Cerebellar cortex (tissue), 1 donor: ENCODE measurements at regions not wholly inside any gene's neighbourhood (a gene's known extent, or its start where the extent isn't known, plus 50 kb on each side); places are given as distances from the start of the nearest gene placed in this dataset.

ENCODE experiments used
- DNase-seq: peaks from one replicate; pipeline ENCODE4 v3.0.0-alpha.2; 2015; ENCODE audit warnings: low spot score

DNA sequence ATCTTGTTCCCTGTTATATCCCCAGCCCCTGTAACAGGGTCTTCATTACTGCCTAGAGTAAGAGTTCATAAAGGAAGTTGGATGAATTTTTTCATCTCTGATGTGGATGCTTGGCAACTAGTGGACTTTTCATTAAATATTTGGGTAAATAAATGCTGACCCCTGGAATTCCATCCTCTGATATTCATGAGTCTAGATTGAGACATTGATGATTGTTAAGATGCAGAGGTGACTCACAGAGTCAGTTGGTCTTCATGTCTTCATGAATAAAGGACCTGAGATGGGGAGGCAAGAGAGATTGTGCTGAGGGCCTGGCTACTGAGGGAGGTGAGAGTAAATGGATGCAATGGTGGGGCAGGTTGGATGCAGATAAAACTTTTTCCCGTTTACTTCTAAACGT is 132.7 kb upstream of the NT5C1B start:
- no peak for DNase-seq

DNA sequence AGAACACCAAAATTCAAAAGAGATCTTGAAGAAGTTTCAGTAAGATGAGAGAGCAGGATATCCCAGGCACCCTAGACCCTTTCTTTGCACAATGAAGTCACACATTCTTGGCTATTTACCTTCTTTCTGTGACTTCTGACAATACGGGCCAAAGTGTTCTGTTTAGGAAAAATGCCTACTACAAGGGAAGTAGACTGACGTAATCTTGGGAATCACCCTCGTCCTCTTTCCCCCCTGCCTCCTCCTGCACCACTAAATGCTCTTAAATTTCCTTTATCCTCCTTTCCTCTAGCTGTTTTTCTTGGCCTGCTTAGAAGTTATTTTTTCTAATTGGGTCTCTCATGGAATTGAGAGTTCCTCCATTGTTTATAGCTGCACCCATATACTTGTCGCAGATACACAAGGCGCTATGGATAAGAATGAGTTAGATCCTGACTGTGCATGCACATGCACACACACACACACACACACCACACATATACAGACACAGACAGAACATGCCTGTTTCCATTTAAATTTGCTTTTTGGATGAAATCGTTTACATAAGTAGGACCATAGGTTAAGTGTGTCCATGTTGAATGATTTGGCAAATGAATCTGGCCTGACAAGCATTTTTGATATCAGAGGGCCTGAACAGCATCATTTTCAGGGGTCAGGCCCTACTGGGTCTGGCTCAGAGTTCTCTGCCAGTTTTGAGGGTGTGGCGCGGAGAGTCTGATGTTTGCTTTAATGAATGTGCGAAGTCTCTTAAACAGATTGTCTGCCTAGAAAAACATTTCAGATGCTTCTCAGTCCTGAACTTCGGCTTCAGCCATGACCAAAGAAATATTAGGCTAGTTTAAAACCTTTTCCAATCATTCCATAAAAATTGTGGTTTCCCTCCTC is 131.9 kb upstream of the NT5C1B start:
- no peak for DNase-seq

DNA sequence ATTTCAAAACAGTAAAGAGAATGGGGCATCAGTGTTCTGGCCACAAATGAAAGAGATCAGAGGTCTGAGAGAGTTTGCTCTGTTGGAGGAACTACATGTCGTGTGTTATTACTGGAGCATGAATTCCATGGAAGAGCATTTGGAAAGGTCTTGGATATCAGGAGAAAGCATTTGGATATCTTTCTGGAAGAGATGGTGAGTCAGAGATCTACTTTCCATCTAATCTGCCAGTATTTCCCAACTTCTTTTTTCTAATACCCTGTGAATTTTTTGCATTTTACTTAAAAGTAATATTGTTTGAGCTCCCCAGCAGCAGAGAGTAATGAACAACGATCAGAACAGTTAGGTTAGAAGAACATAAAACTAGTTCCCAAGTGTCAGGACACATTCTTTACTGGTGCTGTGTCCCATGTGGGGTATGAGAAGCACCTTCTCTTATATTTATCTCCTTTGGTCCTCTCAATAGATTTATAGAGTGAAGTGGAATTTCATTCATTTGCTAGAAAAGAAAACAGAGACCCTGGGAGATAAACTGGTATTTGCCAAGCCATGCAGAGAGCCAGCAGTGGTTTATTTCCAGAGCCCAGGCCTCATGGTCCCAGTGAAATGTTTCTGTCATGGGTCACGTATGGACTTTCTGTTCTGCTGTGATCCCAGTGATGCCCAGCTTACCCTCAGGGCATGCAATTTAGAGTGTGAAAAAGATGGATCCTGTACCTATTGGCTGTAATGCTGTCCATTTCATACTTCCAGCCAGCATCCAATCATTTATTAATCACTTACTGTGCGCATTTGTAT is 130.8 kb upstream of the NT5C1B start:
- DNase-seq: no peak

DNA sequence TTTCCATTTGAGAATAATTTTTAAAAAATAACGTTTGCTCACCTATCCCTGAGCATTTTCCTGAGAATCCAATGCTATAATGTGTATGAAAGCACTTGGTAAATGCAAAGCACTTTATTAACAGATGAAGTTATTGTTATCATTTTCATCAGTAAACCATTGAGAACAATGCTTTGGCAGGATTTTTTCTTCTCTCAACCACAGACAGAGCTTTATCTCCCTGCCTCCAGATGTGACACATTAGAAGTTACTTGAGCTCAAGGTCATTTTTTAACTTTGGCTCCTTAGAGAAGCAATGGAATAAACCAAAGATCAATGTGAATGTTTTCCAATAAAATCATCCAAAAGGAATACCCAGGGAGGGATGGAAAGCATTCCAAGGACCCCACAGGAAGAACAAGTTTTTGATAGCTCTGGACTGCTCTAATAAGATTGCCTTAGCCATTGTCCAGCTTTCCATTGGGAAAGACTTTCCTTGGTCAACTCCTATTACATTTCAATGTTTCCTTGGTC is 118.9 kb upstream of the NT5C1B start:
- no peak for DNase-seq

DNA sequence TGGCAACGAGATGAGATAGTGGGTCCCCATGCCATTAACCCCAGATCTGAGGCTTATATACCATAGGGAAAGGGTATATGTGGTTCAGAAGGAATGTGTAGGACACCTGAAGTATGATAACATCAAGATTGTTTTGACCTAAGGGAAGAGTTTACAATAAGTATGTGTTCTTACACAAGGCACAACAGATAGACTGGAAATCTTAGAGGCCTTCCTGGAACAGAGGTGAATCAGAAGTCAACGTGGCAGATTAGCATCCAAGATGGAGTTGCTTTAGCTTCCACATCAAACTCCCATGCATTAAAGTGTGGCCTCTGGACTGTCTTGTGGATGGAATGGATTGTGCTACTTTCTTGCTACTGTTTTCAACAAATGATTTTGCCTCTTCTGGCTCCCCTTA is 116.6 kb upstream of the NT5C1B start:
- no peak for DNase-seq

DNA sequence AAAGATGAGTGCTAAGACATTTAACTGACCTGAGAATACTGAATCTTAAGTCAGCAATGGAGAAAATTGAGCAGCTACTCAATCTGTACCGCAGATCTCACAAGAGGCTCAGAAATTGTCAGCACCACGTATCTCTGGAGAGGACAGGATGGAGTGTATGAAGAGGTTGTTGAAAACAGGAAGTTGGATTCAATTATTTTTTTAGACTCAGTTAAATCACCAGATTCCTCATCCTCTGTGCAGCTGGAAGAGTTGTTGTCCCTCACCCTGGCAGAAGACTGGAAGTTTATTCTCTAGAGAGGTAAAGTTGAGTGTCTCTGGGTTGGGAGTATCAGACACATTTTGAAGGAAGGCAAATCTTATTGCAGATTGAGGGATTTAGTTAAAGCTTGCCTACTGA is 114.9 kb upstream of the NT5C1B start:
- no peak for DNase-seq

DNA sequence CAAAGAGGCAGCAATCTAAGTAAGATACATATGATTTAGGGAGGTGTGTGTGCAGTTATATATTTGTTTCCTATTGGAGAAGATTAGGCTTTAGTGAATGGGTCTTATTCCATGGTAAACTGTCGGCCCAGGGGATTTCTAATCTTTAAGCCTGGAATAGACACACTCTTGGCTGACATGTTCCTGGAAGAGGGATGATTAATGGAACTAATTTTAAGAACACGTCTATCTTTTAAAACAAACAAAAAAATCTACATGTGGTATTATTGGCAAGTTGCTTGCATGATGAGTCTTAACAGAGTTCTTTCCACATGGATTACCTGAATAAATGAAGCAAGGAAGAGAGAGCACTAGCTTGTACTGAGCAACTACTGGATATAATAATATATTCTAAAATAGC is 114.2 kb upstream of the NT5C1B start:
- no peak for DNase-seq

DNA sequence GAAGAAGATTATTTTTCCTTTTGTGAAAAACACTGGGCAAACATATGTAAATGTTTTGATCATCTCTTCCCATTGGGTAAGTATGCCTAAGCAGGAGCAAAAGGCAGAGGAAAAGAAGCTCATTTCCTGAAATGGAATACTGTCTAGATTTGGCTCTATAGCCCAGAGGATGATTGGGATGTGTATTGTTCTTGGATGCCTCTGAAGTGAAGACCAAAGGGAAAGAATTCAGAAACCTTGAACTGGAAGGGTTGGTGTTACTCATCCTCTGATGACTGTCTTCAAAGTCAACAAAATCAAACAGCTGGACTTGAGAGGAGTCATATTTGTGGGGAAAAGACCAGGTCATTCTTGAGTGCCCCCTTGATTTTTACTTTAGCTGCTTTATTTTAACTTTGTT is 112.6 kb upstream of the NT5C1B start:
- no peak for DNase-seq

DNA sequence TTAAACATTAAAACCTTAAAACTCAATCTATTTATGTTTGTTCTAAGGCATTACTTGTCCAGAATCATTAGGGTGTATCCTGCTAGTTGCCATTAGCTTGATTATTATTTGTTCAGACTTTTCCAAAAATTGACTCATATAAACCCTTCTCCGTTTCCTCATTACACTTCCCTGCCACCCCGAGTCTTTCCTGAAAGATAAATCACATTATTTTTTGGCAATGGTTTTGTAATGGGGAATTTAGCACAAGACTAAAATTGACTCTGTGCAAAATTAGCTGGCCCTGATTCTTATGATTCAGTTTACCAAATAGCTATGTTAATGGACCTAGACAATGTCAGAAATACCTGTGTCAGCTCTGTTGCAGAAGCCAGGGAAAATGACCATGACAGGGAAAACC is 112.2 kb upstream of the NT5C1B start:
- DNase-seq: no peak

DNA sequence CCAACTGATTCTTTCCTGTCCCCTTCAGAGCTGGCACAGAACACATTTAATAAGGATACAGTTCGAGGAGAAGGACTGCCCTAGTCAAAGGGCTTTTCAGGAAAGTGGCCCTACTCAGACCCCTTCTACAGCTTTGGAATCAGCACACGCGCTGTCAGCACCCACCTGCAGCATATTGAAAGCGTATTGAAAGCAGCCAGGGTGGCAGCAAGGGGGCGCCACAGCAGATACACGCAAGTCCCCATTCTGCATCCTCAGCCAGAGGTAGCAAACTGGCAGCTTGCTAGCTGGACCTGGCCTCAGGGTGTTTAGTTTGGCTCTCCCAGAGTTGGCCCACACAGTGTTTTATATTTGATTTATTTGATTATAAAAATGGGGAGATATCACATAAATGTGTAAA is 101.0 kb upstream of the NT5C1B start:
- no peak for DNase-seq

DNA sequence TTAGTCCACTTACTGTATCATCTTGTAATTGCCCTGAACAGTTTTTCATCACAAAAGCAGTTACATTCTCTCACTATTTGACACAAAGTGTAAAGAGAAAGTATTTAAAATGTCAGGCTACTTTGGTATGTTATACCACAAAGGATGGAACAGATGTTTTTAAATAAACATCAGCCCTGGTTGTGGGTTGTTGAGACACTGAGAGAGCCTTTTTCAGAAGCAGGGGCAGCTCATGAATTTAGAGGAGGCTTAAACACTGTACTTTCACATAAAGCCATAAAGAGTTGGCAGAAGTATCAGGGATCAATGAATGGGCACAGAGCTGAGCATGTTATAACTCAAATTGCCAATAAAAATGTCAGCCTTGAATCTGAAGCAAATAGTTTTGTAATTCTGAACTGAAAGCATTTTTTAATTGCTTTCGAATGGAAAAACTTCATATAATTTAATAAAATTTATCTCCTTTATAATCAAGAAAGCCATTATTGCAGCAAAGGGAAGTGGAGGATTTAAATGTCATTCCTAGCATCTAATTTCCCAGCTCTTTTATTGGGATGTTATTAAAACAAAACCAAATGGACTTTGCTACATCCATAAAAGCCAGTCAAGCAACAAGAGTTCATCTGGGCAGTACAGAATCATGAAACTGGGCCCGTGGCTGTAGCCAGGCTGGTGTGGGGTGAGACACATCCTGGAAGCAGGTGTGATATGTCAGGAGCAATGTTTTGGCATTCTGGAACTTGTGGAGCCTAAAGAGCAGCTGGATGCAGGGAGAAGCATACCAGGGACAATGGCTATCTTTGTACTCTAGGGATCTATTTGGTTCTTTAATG is 95.1 kb upstream of the NT5C1B start:
- no peak for DNase-seq

DNA sequence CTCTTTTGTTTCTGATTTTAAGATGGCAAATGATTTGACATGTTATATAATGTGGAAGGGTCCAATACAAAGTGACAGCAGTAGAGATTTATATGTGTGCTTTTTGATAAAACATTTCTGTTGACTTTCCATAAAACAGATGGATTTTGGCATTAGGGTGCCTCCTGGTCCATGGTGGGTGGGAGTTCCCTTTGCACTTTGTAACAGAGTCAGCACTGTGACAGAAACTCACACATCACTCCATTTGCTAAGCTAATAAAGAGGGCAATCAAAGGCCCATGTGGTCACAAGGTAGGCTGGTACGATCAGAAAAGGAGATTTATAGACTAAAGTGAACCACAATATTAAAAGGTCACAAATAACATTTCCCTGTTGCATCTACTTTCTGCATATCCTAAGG is 93.3 kb upstream of the NT5C1B start:
- DNase-seq: no peak

DNA sequence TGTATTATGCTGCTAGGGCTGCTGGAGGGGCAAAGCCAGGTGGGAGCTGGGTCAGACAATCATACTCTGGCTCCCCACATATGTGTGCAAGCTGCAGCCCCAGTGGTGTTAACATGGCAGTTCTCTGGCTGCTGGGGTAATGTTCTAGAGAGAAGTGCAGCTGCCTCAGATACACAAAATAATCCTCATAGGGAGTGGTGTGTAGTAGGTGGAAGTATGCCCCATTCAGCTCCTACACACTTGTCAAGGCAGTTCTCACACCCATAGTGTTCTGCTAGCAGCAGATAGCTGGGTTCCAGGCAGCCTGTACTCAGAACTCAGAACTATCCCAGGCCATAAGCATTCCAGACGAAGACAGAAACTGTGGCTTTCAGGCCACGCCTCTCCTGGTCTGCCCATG is 87.9 kb upstream of the NT5C1B start:
- no peak for DNase-seq

DNA sequence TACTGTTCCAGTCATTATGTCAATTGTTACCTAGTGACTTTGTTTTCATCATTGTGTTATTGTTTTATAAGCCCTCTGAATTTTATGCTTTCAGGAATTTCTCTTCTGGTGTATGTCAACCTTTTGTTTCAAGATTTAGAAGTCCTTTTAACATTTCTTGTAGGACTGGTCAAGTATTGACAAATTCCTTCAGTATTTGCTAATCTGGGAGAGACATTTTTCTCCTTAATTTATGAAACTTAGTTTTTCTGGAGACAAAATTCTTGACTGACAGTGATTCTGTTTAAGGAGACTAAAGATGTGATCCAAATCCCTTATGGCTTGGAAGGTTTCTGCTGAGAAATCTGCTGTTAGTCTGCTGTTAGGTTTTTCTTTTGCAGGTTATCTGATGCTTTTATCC is 84.9 kb upstream of the NT5C1B start:
- no peak for DNase-seq

DNA sequence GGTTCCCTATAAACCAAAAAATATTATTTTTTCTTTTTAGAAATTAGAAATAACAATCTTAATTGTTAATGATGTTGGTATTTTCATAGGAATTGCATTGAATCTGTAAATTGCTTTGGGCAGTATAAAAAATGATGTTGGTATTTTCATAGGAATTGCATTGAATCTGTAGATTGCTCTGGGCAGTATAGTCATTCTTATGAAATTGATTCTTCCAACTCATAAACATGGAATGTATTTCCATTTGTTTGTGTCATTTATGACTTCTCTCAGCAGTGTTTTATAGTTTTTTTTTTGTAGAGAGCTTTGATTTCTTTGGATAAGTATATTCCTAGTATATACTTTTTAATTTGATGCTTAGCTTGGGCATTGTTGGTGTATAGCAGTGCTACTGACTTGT is 82.0 kb upstream of the NT5C1B start:
- DNase-seq: no peak

DNA sequence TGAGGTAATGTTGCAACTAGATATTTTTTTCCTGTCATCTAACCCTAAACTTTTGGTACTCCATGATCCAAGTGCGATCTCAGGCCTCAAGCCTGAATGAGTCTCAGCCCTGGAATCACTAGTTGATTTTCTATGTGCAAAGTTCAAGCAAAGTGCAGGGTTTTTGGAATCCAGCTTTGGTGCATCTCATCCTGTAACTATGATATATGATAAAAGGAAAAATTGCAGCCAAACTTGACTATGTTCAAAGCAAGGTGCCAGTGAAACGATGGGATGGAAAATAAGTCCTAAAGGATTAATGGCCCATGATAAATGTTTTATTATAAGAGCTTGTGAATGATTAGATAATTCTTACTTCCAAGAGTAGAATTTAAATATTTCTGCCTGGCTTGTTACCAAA is 78.9 kb upstream of the NT5C1B start:
- DNase-seq: no peak

DNA sequence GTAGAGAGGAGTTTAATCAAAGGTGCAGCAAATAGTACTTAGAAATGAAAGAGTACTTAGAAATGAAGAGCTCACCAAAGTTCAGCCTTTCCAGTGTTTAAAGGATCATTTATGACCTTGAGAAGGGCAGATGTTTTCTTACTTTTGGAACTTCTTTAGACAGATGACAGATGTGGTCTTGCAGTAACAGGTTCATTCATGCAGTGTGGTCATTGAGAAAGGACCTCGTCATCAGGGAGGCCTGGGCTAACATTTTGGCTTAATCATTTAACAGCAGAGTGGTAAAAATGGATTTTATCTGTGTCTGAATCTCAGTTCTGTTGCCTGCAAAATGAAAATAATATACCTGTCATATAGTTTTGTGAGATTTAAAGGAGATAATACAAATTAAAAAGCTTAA is 75.1 kb upstream of the NT5C1B start:
- DNase-seq: no peak

DNA sequence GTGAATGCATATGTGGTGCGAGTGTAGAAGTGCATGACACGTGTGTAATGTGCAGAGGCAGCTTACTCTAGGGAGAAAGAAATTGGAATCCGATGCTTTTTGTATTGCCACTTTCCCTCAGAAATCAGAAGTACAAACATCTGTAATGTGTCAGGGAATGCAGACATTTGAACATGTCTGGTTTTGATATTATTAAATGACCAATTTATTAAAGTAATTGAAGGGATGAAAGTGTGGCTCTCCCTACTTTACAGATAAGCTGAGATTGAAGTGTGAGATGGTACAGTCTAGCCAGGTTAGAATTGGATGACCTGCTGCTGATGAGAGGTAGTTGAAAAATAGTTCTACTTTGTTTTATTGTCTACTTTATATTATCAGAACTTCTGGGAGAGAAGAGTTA is 74.5 kb upstream of the NT5C1B start:
- no peak for DNase-seq

DNA sequence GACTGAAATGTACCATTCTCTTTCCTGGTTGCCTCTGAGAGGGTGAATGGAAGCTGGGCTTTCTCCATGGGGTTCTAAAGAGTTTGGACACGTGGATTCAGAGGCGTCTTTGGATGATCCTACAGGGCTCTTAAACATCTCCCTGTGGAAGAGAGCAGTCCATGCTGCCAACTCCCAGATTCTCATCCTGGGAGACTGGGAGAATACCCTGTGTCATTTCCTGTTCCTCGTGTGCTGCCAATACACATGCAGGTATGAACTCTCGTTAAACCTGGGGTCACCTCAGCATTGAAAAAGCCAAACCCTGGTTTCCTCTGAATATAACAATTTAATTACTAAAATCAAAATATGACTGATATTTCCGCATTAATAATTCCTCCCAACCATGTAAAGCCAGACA is 73.3 kb upstream of the NT5C1B start:
- DNase-seq: no peak

DNA sequence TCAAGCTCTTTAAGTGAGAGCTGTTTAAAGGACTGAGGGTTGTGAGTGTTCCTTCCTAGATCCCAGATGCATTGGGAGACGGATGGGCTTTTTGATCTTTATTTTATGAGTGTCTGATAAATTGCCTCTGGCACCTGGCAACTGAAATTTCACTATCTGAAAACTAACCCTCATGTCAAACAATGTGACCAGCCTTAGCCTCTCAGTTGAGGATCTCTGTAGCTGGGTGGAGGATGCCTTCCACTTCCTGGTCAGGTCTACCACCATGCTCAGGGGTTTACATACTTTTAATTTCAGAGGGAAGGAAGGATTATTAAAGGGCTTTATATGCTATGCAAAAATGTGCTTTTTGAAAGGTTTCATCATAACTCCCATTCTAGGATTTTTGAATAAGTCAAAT is 70.5 kb upstream of the NT5C1B start:
- no peak for DNase-seq

DNA sequence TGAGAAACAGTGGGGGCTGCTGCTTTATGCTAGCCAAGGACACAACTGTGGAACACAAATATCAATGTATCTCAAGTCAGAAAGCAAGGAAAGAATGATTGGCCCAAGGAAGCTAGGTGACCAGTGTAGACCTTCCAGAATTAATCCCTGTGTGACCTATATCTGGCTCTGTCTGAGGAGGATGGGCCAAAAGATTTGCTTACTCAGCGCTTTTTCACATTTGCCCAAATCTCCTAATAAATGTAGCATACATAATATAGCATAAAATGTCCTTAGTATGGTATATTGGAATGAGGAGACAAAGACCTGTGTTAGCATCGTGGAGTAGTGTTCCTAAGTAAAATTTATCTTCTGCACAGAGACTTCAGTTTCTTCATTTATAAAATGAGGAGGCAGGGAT is 66.7 kb upstream of the NT5C1B start:
- DNase-seq: no peak
